ENCODE measurements at regions not wholly inside any gene's neighbourhood (a gene's known extent, or its start where the extent isn't known, plus 50 kb on each side); places are given as distances from the start of the nearest gene placed in this dataset.
A peak's percentile ranks its signal among the peaks of the same experiment; 100 is the strongest.

DNA sequence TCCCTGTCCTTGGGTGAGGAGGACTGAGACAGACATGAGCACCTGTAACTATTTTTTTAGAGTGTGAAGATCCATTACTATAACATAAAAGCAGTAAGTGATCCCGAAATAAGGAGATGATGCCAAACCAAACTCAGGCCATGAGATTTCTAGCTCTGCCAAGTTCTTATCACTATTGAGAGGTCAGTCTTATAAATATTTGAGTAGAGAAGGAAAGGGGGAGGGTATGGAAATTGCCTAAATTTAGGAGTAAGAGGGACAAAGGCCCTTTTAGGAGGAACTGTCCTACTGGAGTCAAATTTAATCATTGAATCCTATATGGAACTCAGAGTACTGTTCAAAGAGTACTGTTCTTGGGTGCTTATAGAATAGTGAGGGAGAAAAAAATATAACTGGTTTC, 326.9 kb upstream of the NAALADL2 start:
- H3K27me3 ChIP-seq (ENCODE audit: insufficient read depth) = no peaks in the 10 kb centered on the region
- ChIA-PET POLR2A (no interaction called here), CTCF (no interaction called here)
- TF ChIP-seq FOXJ3 (CRISPR knock-in tag; IDR thresholded peaks at IDR 0.05) (no peak), SIN3A (IDR thresholded peaks at IDR 0.05; ENCODE audit: borderline replicate concordance, low read depth, low read length) (no peak), RAD21 (IDR thresholded peaks at IDR 0.05; ENCODE audit: low read length) (no peak), GABPA (IDR thresholded peaks at IDR 0.05; ENCODE audit: low read depth) (no peak), MXI1 (IDR thresholded peaks at IDR 0.05; ENCODE audit: low read depth, low read length) (no peak), RCOR1 (IDR thresholded peaks at IDR 0.05; ENCODE audit: low read length) (no peak)
- TF ChIP-seq, protein P1, sequence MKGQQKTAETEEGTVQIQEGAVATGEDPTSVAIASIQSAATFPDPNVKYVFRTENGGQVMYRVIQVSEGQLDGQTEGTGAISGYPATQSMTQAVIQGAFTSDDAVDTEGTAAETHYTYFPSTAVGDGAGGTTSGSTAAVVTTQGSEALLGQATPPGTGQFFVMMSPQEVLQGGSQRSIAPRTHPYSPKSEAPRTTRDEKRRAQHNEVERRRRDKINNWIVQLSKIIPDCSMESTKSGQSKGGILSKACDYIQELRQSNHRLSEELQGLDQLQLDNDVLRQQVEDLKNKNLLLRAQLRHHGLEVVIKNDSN (IDR thresholded peaks at IDR 0.05; ENCODE audit: borderline replicate concordance, low read depth) = no peak
- TF ChIP-seq, protein P2, sequence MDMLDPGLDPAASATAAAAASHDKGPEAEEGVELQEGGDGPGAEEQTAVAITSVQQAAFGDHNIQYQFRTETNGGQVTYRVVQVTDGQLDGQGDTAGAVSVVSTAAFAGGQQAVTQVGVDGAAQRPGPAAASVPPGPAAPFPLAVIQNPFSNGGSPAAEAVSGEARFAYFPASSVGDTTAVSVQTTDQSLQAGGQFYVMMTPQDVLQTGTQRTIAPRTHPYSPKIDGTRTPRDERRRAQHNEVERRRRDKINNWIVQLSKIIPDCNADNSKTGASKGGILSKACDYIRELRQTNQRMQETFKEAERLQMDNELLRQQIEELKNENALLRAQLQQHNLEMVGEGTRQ (IDR thresholded peaks at IDR 0.05; ENCODE audit: borderline replicate concordance, low read depth, low read length) = no peak
- TF ChIP-seq, protein P3, sequence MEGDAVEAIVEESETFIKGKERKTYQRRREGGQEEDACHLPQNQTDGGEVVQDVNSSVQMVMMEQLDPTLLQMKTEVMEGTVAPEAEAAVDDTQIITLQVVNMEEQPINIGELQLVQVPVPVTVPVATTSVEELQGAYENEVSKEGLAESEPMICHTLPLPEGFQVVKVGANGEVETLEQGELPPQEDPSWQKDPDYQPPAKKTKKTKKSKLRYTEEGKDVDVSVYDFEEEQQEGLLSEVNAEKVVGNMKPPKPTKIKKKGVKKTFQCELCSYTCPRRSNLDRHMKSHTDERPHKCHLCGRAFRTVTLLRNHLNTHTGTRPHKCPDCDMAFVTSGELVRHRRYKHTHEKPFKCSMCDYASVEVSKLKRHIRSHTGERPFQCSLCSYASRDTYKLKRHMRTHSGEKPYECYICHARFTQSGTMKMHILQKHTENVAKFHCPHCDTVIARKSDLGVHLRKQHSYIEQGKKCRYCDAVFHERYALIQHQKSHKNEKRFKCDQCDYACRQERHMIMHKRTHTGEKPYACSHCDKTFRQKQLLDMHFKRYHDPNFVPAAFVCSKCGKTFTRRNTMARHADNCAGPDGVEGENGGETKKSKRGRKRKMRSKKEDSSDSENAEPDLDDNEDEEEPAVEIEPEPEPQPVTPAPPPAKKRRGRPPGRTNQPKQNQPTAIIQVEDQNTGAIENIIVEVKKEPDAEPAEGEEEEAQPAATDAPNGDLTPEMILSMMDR (IDR thresholded peaks at IDR 0.05) = no peak
- TF ChIP-seq, protein P4, sequence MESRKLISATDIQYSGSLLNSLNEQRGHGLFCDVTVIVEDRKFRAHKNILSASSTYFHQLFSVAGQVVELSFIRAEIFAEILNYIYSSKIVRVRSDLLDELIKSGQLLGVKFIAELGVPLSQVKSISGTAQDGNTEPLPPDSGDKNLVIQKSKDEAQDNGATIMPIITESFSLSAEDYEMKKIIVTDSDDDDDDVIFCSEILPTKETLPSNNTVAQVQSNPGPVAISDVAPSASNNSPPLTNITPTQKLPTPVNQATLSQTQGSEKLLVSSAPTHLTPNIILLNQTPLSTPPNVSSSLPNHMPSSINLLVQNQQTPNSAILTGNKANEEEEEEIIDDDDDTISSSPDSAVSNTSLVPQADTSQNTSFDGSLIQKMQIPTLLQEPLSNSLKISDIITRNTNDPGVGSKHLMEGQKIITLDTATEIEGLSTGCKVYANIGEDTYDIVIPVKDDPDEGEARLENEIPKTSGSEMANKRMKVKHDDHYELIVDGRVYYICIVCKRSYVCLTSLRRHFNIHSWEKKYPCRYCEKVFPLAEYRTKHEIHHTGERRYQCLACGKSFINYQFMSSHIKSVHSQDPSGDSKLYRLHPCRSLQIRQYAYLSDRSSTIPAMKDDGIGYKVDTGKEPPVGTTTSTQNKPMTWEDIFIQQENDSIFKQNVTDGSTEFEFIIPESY (IDR thresholded peaks at IDR 0.05; ENCODE audit: borderline replicate concordance, low read depth) = no peak
- peaks cover 0 to 12% of the 10 kb centered on the region in 2 experiments; a peak in 1 of 4 replicates for H3K4me1 ChIP-seq (ENCODE audit: control insufficient read depth in 1 of 2, insufficient read depth in 2 of 2, low read depth in 1 of 2, low read length in 1 of 2)
- H3K9me2 ChIP-seq = no peaks in the 10 kb centered on the region; the same call in 1 of the 2 replicates
- peaks cover 7% of the 10 kb centered on the region for H3F3A ChIP-seq (replicated peaks; ENCODE audit: insufficient read depth)
- no peak overlapping the region for H3K9ac ChIP-seq
- H3K79me2 ChIP-seq (ENCODE audit: insufficient read depth) = no peaks in the 10 kb centered on the region
- H3K4me2 ChIP-seq = no peak overlapping the region
- no peaks in the 10 kb centered on the region for H4K20me1 ChIP-seq (ENCODE audit: insufficient read depth)
- H3K27ac ChIP-seq (ENCODE audit: low read depth in 2 of 2, low read length in 1 of 2) = no peak overlapping the region
- no peak overlapping the region for H2AFZ ChIP-seq (ENCODE audit: low read depth)
- H3K36me3 ChIP-seq (replicated peaks in 1 of 2; ENCODE audit: control insufficient read depth in 1 of 2, insufficient read depth in 2 of 2, low read length in 1 of 2) = no peaks in the 10 kb centered on the region
- no peak overlapping the region for H3K4me3 ChIP-seq (ENCODE audit: low read depth in 2 of 2, low read length in 1 of 2)
- H3K9me3 ChIP-seq = no peaks in the 10 kb centered on the region
- 95% methylated on average over 1 of the region's 1 CpG for WGBS (ENCODE audit: low lambda C conversion rate)
- DNase-seq = no peak

DNA sequence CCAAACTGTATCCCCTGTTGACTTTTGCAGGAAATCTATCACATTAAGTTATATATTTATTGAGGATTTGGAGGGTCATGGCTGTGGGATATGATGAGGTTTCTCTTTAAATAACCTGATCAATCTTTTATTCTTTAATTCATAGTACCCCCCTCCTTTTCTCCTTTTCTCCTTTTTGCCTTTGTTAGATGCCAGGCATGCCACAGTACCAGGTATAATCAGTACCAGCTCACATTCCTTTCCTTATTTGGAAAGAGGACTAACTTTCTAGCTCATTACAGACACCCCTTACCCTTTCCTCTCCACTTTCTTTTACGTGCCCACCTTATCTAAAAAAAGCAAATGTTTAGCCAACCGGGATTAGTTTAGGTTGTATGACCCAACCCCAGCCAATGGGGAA, 326.4 kb upstream of the NAALADL2 start:
- peak overlapping the region in 1 of 2 experiments; percentile 15; a peak in 2 of 4 replicates for H3K27ac ChIP-seq (ENCODE audit: low read depth in 2 of 2, low read length in 1 of 2)
- H2AFZ ChIP-seq (ENCODE audit: low read depth) = no peak overlapping the region
- H3K9me3 ChIP-seq = no peaks in the 10 kb centered on the region
- H3K9me2 ChIP-seq = no peaks in the 10 kb centered on the region; the same call in 1 of the 2 replicates
- H3K9ac ChIP-seq = no peak overlapping the region
- no peaks in the 10 kb centered on the region for H3K36me3 ChIP-seq (replicated peaks in 1 of 2; ENCODE audit: control insufficient read depth in 1 of 2, insufficient read depth in 2 of 2, low read length in 1 of 2)
- ChIA-PET POLR2A (no interaction called here), CTCF (no interaction called here)
- no peak overlapping the region for H3K4me3 ChIP-seq (ENCODE audit: low read depth in 2 of 2, low read length in 1 of 2)
- H3K4me2 ChIP-seq = 0 out of 2 replicates have a peak overlapping the region, but pooled peaks have one; percentile 42
- no peaks in the 10 kb centered on the region for H3K79me2 ChIP-seq (ENCODE audit: insufficient read depth)
- peaks cover 0 to 12% of the 10 kb centered on the region in 2 experiments; a peak in 1 of 4 replicates for H3K4me1 ChIP-seq (ENCODE audit: control insufficient read depth in 1 of 2, insufficient read depth in 2 of 2, low read depth in 1 of 2, low read length in 1 of 2)
- no peaks in the 10 kb centered on the region for H4K20me1 ChIP-seq (ENCODE audit: insufficient read depth)
- no peaks in the 10 kb centered on the region for H3K27me3 ChIP-seq (ENCODE audit: insufficient read depth)
- DNase-seq = no peak
- peaks cover 7% of the 10 kb centered on the region for H3F3A ChIP-seq (replicated peaks; ENCODE audit: insufficient read depth)
- WGBS (ENCODE audit: low lambda C conversion rate) = 87% methylated on average over 2 of the region's 2 CpGs
- no peak for TF ChIP-seq EP300 (IDR thresholded peaks at IDR 0.05; ENCODE audit: borderline replicate concordance in 1 of 2, low read depth in 1 of 2, low read length in 1 of 2)
- no peak for TF ChIP-seq NFIC (IDR thresholded peaks at IDR 0.05; ENCODE audit: borderline replicate concordance)
- no peak for TF ChIP-seq GATA2 (CRISPR knock-in tag; IDR thresholded peaks at IDR 0.05)
- no peak for TF ChIP-seq FOXJ3 (CRISPR knock-in tag; IDR thresholded peaks at IDR 0.05)
- TF ChIP-seq, protein P5, sequence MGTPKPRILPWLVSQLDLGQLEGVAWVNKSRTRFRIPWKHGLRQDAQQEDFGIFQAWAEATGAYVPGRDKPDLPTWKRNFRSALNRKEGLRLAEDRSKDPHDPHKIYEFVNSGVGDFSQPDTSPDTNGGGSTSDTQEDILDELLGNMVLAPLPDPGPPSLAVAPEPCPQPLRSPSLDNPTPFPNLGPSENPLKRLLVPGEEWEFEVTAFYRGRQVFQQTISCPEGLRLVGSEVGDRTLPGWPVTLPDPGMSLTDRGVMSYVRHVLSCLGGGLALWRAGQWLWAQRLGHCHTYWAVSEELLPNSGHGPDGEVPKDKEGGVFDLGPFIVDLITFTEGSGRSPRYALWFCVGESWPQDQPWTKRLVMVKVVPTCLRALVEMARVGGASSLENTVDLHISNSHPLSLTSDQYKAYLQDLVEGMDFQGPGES (IDR thresholded peaks at IDR 0.05; ENCODE audit: low read depth, low read length) = no peak
- TF ChIP-seq CHD2 (IDR thresholded peaks at IDR 0.05; ENCODE audit: low read length, partially characterized antibody) = no peak
- no peak for TF ChIP-seq MXI1 (IDR thresholded peaks at IDR 0.05; ENCODE audit: low read depth, low read length)
- TF ChIP-seq, protein P6, sequence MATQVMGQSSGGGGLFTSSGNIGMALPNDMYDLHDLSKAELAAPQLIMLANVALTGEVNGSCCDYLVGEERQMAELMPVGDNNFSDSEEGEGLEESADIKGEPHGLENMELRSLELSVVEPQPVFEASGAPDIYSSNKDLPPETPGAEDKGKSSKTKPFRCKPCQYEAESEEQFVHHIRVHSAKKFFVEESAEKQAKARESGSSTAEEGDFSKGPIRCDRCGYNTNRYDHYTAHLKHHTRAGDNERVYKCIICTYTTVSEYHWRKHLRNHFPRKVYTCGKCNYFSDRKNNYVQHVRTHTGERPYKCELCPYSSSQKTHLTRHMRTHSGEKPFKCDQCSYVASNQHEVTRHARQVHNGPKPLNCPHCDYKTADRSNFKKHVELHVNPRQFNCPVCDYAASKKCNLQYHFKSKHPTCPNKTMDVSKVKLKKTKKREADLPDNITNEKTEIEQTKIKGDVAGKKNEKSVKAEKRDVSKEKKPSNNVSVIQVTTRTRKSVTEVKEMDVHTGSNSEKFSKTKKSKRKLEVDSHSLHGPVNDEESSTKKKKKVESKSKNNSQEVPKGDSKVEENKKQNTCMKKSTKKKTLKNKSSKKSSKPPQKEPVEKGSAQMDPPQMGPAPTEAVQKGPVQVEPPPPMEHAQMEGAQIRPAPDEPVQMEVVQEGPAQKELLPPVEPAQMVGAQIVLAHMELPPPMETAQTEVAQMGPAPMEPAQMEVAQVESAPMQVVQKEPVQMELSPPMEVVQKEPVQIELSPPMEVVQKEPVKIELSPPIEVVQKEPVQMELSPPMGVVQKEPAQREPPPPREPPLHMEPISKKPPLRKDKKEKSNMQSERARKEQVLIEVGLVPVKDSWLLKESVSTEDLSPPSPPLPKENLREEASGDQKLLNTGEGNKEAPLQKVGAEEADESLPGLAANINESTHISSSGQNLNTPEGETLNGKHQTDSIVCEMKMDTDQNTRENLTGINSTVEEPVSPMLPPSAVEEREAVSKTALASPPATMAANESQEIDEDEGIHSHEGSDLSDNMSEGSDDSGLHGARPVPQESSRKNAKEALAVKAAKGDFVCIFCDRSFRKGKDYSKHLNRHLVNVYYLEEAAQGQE (IDR thresholded peaks at IDR 0.05; ENCODE audit: low read depth, low read length) = no peak
- no peak for TF ChIP-seq RCOR1 (IDR thresholded peaks at IDR 0.05; ENCODE audit: low read length)
